H9 (cell line): ENCODE measurements at regions not wholly inside any gene's neighbourhood (a gene's known extent, or its start where the extent isn't known, plus 50 kb on each side); places are given as distances from the start of the nearest gene placed in this dataset.

Experiments
- DNase-seq: peaks from one replicate; pipeline ENCODE4 v3.0.0-alpha.2; 2017
- H2AFZ ChIP-seq: one replicate; pipeline ENCODE4 v1.6.1; 2013; ENCODE audit warnings: mild to moderate bottlenecking, low read length, control low read depth, moderate library complexity
- H2AK5ac ChIP-seq: 2 replicates; pipeline ENCODE4 v1.6.1; 2013; ENCODE audit warnings: low read length, control low read depth, mixed read lengths; ENCODE audit not compliant: insufficient read length
- H2BK120ac ChIP-seq: one replicate; pipeline ENCODE4 v1.6.1; 2013; ENCODE audit warnings: low read depth, mild to moderate bottlenecking, low read length, control low read depth, inconsistent platforms; ENCODE audit not compliant: poor library complexity, severe bottlenecking
- H2BK12ac ChIP-seq: 2 replicates; pipeline ENCODE4 v1.6.1; 2013; ENCODE audit warnings: low read length, control low read depth, mixed read lengths, low read depth; ENCODE audit not compliant: insufficient read length
- H2BK15ac ChIP-seq: 2 replicates; pipeline ENCODE4 v1.6.1; 2013; ENCODE audit warnings: low read depth, low read length, control low read depth
- H2BK20ac ChIP-seq: one replicate; pipeline ENCODE4 v1.6.1; 2013; ENCODE audit warnings: low read depth, mild to moderate bottlenecking, low read length, control low read depth, inconsistent platforms; ENCODE audit not compliant: poor library complexity, severe bottlenecking
- H2BK5ac ChIP-seq: 2 replicates; pipeline ENCODE4 v1.6.1; 2013; ENCODE audit warnings: low read length, control low read depth, mixed read lengths; ENCODE audit not compliant: insufficient read length
- H3K14ac ChIP-seq: 2 replicates; pipeline ENCODE4 v1.6.1; 2013; ENCODE audit warnings: low read length, control low read depth; ENCODE audit not compliant: insufficient read depth
- H3K18ac ChIP-seq: 2 replicates; pipeline ENCODE4 v1.6.1; 2013; ENCODE audit warnings: low read depth, mild to moderate bottlenecking, mixed read lengths, low read length, control low read depth; ENCODE audit not compliant: insufficient read length
- H3K23ac ChIP-seq: 2 replicates; pipeline ENCODE4 v1.6.1; 2013; ENCODE audit warnings: low read length, control low read depth, mixed read lengths, low read depth; ENCODE audit not compliant: insufficient read length
- H3K23me2 ChIP-seq: 2 replicates; pipeline ENCODE4 v1.6.1; 2013; ENCODE audit warnings: low read depth, mild to moderate bottlenecking, mixed read lengths, low read length, control low read depth; ENCODE audit not compliant: insufficient read length, poor library complexity, severe bottlenecking
- H3K27ac ChIP-seq: 2 replicates; pipeline ENCODE4 v1.5.1; 2013; ENCODE audit warnings: low read length, control low read depth, mixed read lengths, low read depth; ENCODE audit not compliant: insufficient read length
- H3K27me3 ChIP-seq: 2 replicates; pipeline ENCODE4 v1.6.1; 2013; ENCODE audit warnings: low read length, control low read depth, inconsistent platforms; ENCODE audit not compliant: insufficient read depth
- H3K4ac ChIP-seq: 2 replicates; pipeline ENCODE4 v1.6.1; 2013; ENCODE audit warnings: low read depth, mild to moderate bottlenecking, control low read depth, inconsistent platforms, low read length, moderate library complexity
- H3K4me1 ChIP-seq: 2 replicates; pipeline ENCODE4 v1.6.1; 2013; ENCODE audit warnings: low read length, control low read depth, inconsistent platforms; ENCODE audit not compliant: insufficient read depth
- H3K4me2 ChIP-seq: 2 replicates; pipeline ENCODE4 v1.6.1; 2013; ENCODE audit warnings: low read length, control low read depth, mixed read lengths; ENCODE audit not compliant: insufficient read length, insufficient read depth
- H3K56ac ChIP-seq: 2 replicates; pipeline ENCODE4 v1.6.1; 2013; ENCODE audit warnings: low read depth, mild to moderate bottlenecking, mixed read lengths, low read length, control low read depth; ENCODE audit not compliant: insufficient read length
- H3K79me1 ChIP-seq: 2 replicates; pipeline ENCODE4 v1.6.1; 2013; ENCODE audit warnings: low read depth, mild to moderate bottlenecking, moderate library complexity, low read length, control low read depth, inconsistent platforms; ENCODE audit not compliant: insufficient read depth, poor library complexity, severe bottlenecking
- H3K79me2 ChIP-seq: 2 replicates; pipeline ENCODE4 v1.6.1; 2013; ENCODE audit warnings: low read length, control low read depth, inconsistent platforms; ENCODE audit not compliant: insufficient read depth
- H3K9ac ChIP-seq: 2 replicates; pipeline ENCODE4 v1.6.1; 2013; ENCODE audit warnings: low read length, control low read depth, mixed read lengths; ENCODE audit not compliant: insufficient read length; ENCODE audit errors: extremely low read depth
- H3K9me3 ChIP-seq: one replicate; pipeline ENCODE4 v1.6.1; 2013; ENCODE audit warnings: low read depth, low read length, inconsistent platforms; ENCODE audit not compliant: control insufficient read depth
- H3T11ph ChIP-seq: one replicate; pipeline ENCODE4 v1.6.1; 2013; ENCODE audit warnings: mild to moderate bottlenecking, low read length, control low read depth, inconsistent platforms
- H4K20me1 ChIP-seq: one replicate; pipeline ENCODE4 v1.6.1; 2013; ENCODE audit not compliant: control insufficient read depth, insufficient read length, insufficient read depth
- H4K5ac ChIP-seq: 2 replicates; pipeline ENCODE4 v1.6.1; 2013; ENCODE audit warnings: low read depth, mild to moderate bottlenecking, mixed read lengths, low read length, control low read depth; ENCODE audit not compliant: insufficient read length
- H4K8ac ChIP-seq: replicated peaks from 2 replicates; pipeline ENCODE4 v1.6.1; 2013; ENCODE audit warnings: low read length, control low read depth, mixed read lengths, low read depth; ENCODE audit not compliant: insufficient read length
- H4K91ac ChIP-seq: 2 replicates; pipeline ENCODE4 v1.6.1; 2013; ENCODE audit warnings: low read depth, mild to moderate bottlenecking, moderate library complexity, mixed read lengths, low read length, control low read depth; ENCODE audit not compliant: insufficient read length
- H3K27ac Mint-ChIP-seq, 3 experiments: 2 replicates in 2 of 3; 3 replicates in 1 of 3; pipeline ENCODE4 v1.8.0; 2020 to 2021; ENCODE audit warnings: mixed read lengths in 3 of 3, mild to moderate bottlenecking in 1 of 3, moderate library complexity in 1 of 3
- H3K27me3 Mint-ChIP-seq: 2 replicates; pipeline ENCODE4 v1.8.0; 2021; ENCODE audit warnings: low read depth, mild to moderate bottlenecking, moderate library complexity, mixed read lengths
- H3K36me3 Mint-ChIP-seq, 3 experiments: 2 replicates in 2 of 3; 3 replicates in 1 of 3; pipeline ENCODE4 v1.8.0; 2020 to 2021; ENCODE audit warnings: low read depth in 3 of 3, mixed read lengths in 3 of 3; ENCODE audit not compliant: insufficient read depth in 1 of 3
- H3K4me1 Mint-ChIP-seq, 2 experiments: 2 replicates each; pipeline ENCODE4 v1.8.0; 2020; ENCODE audit warnings: mixed read lengths in 2 of 2
- H3K4me3 Mint-ChIP-seq, 2 experiments: 2 replicates in 1 of 2; 3 replicates in 1 of 2; pipeline ENCODE4 v1.8.0; 2020 to 2021; ENCODE audit warnings: mild to moderate bottlenecking in 2 of 2, mixed read lengths in 2 of 2, moderate library complexity in 1 of 2
- H3K9me3 Mint-ChIP-seq, 2 experiments: 2 replicates in 1 of 2; 3 replicates in 1 of 2; pipeline ENCODE4 v1.8.0; 2020; ENCODE audit warnings: mild to moderate bottlenecking in 2 of 2, mixed read lengths in 2 of 2, moderate library complexity in 1 of 2
- WGBS: extraction: QIAGEN DNeasy Blood & Tissue Kit; methylation state at CpG from one replicate; pipeline ENCODE4 v1.1.7; 2013; ENCODE audit warnings: missing lambda C conversion rate, low lambda C conversion rate, mixed read lengths; ENCODE audit not compliant: insufficient read length; ENCODE audit errors: extremely low coverage; 5-methylcytosine and 5-hydroxymethylcytosine counted together
- TF ChIP-seq, protein P1 (sequence below): fragments of 200-600 bp; sonication (generic); conservative IDR thresholded peaks from 3 replicates; pipeline ENCODE4 v1.8.0; 2021; ENCODE audit warnings: antibody characterized with exemption, mild to moderate bottlenecking

DNA sequence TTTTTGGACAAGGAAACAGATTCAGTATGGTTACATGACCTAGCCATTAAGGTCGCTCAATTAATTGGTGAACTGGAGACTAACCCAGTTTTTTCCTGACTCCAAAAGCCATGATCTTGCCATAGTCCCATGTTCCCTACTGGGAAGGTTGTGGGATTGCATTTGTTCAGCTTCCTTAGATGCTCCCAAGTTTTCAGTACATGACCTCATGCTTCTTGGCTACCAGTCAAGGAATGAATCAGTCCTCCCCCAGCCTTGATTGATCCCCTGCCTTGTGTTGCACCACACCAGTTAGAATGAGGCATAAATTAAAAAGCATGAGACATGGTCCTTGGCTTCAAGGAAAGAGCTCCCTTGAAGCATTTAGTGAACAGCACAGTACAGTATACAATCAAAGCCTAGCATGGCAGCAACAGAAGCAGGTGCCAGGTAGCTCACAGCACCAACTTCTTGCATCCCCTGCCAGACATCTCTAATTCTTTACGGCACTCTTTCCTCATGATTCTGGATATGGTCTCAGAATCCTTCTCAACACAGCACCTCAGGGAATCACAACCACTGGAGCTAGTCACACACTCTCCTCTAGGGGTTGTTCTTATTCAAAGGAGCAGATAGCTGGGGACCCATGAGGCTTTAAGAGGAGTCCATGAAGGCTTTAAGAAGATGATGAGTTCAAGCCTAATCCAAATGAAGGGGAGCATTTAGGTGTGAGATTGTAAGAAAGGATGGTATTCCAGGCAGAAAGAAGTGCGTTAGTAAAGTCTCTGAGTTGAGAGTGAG is 295.5 kb upstream of the CLINT1 start:
- H3K27ac Mint-ChIP-seq = no peak overlapping the region; a peak in 1 of 7 replicates

More for the DNA sequence above, 295.5 kb upstream of the CLINT1 start:
- no peak for DNase-seq
- H3K9me3 Mint-ChIP-seq = no peaks in the 10 kb centered on the region
- Histone ChIP-seq H3K23me2 (no peaks in the 10 kb centered on the region), H2BK20ac (no peak overlapping the region), H3K4ac (no peak overlapping the region), H3K14ac (no peak overlapping the region), H3K9ac (no peak overlapping the region), H3K79me1 (no peaks in the 10 kb centered on the region), H3K18ac (no peak overlapping the region), H3K4me2 (no peak overlapping the region), H3K27ac (no peak overlapping the region), H2AFZ (no peak overlapping the region), H4K91ac (no peak overlapping the region), H4K8ac (no peak overlapping the region), H3K79me2 (no peaks in the 10 kb centered on the region), H3K56ac (no peak overlapping the region), H3T11ph (no peak overlapping the region), H4K5ac (no peak overlapping the region), H3K23ac (no peak overlapping the region), H2BK12ac (no peak overlapping the region), H2BK120ac (no peak overlapping the region), H3K4me1 (no peaks in the 10 kb centered on the region), H2AK5ac (no peak overlapping the region), H2BK5ac (no peak overlapping the region), H3K27me3 (no peaks in the 10 kb centered on the region), H4K20me1 (no peaks in the 10 kb centered on the region), H3K9me3 (no peaks in the 10 kb centered on the region), H2BK15ac (no peak overlapping the region)
- H3K27me3 Mint-ChIP-seq = no peaks in the 10 kb centered on the region; the same call in 1 of the 2 replicates
- H3K36me3 Mint-ChIP-seq = no peaks in the 10 kb centered on the region
- H3K4me1 Mint-ChIP-seq = no peaks in the 10 kb centered on the region
- no CpG with 5 or more reads among the region's 3 CpGs for WGBS
- no peak overlapping the region for H3K4me3 Mint-ChIP-seq
- TF ChIP-seq, protein P1, sequence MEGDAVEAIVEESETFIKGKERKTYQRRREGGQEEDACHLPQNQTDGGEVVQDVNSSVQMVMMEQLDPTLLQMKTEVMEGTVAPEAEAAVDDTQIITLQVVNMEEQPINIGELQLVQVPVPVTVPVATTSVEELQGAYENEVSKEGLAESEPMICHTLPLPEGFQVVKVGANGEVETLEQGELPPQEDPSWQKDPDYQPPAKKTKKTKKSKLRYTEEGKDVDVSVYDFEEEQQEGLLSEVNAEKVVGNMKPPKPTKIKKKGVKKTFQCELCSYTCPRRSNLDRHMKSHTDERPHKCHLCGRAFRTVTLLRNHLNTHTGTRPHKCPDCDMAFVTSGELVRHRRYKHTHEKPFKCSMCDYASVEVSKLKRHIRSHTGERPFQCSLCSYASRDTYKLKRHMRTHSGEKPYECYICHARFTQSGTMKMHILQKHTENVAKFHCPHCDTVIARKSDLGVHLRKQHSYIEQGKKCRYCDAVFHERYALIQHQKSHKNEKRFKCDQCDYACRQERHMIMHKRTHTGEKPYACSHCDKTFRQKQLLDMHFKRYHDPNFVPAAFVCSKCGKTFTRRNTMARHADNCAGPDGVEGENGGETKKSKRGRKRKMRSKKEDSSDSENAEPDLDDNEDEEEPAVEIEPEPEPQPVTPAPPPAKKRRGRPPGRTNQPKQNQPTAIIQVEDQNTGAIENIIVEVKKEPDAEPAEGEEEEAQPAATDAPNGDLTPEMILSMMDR = no peak; the same call in 2 of the 3 replicates
